Right lobe of liver (tissue), 6 donors: ENCODE measurements at regions not wholly inside any gene's neighbourhood (a gene's known extent, or its start where the extent isn't known, plus 50 kb on each side); places are given as distances from the start of the nearest gene placed in this dataset.

Experiments
- ATAC-seq, 4 donors: fragments of 200-7000 bp; cut with Tn5 transposase; one replicate each; pipeline ENCODE4 v1.9.1; 2020; ENCODE audit warnings: mild to moderate bottlenecking in 4 of 4, moderate library complexity in 4 of 4
- DNase-seq, 3 donors: peaks; one replicate each; pipeline ENCODE4 v3.0.0-alpha.2; 2020
- H3K27ac ChIP-seq, 3 donors: fragments of 200-600 bp; one replicate each; pipeline ENCODE4 v1.8.0; 2022
- H3K27me3 ChIP-seq, 2 donors: fragments of 200-600 bp; one replicate each; pipeline ENCODE4 v1.8.0; 2022
- H3K36me3 ChIP-seq, 4 donors: fragments of 200-600 bp; sonication (generic) in 1 of 4; one replicate each; pipeline versions ENCODE4 v1.5.1 to v1.8.0; 2017 to 2022; ENCODE audit warnings: control low read depth in 1 of 4
- H3K4me1 ChIP-seq, 4 donors: fragments of 200-600 bp; sonication (generic) in 1 of 4; one replicate each; pipeline versions ENCODE4 v1.5.1 to v1.8.0; 2017 to 2022; ENCODE audit warnings: control low read depth in 1 of 4
- H3K4me3 ChIP-seq, 3 donors: fragments of 200-600 bp; one replicate each; pipeline ENCODE4 v1.8.0; 2022
- H3K9me3 ChIP-seq, 4 donors: fragments of 200-600 bp; sonication (generic) in 1 of 4; one replicate each; pipeline versions ENCODE4 v1.5.1 to v1.8.0; 2017 to 2022; ENCODE audit warnings: control low read depth in 1 of 4
- CTCF ChIP-seq, 4 donors: fragments of 200-600 bp in 3 of 4; fragments of 450-650 bp in 1 of 4; IDR thresholded peaks; one replicate each; pipeline versions ENCODE4 v1.5.1 to v1.8.0; 2016 to 2022; ENCODE audit warnings: antibody characterized with exemption in 4 of 4, mild to moderate bottlenecking in 2 of 4
- POLR2A ChIP-seq: fragments of 450-650 bp; IDR thresholded peaks from one replicate; pipeline ENCODE4 v1.6.1; 2017; ENCODE audit warnings: antibody characterized with exemption, mild to moderate bottlenecking
- WGBS: methylation state at CpG from one replicate; pipeline ENCODE4 v1.1.6; 2018; ENCODE audit warnings: low coverage, low lambda C conversion rate; ENCODE audit not compliant: insufficient coverage; ENCODE audit errors: missing lambda C conversion rate; 5-methylcytosine and 5-hydroxymethylcytosine counted together
- intact Hi-C, 2 donors: fragments of 100-400 bp; cut with DNase I; formaldehyde crosslinking; loops; one replicate each; pipeline versions ENCODE4 v1.11.2 to v1.14.1; 2022
- donor health status: DM: no; HTN: yes; CAD: no.
- donor health status: DM: no; HTN: no; CAD: no.
- donor health status: DM: no; HTN: no; CAD: no.
- donor health status: DM: no; HTN: yes; CAD: no.
- donor health status: DM: no; HTN: yes; CAD: no.

GRCh38 chr10:63683223-63683622, 162.0 kb downstream of the REEP3 start:
- Histone ChIP-seq H3K4me1 (no peaks in the 10 kb centered on the region), H3K27me3 (no peaks in the 10 kb centered on the region), H3K36me3 (no peaks in the 10 kb centered on the region), H3K4me3 (no peak overlapping the region), H3K9me3 (no peaks in the 10 kb centered on the region), H3K27ac (no peak overlapping the region)
- TF ChIP-seq POLR2A, result no peak
- TF ChIP-seq CTCF (IDR thresholded peaks at IDR 0.05), result no peak
- intact Hi-C loops, result no loop called here
- WGBS, result 56% methylated on average over 3 of the region's 3 CpGs
- DNase-seq (no peak), ATAC-seq (no peak)

- no peak for TF ChIP-seq CTCF (IDR thresholded peaks at IDR 0.05)
- TF ChIP-seq POLR2A, result no peak
- 91% methylated on average over 7 of the region's 9 CpGs for WGBS
- Histone ChIP-seq H3K27ac (no peak overlapping the region), H3K36me3 (no peaks in the 10 kb centered on the region), H3K27me3 (no peaks in the 10 kb centered on the region), H3K9me3 (no peaks in the 10 kb centered on the region), H3K4me1 (no peaks in the 10 kb centered on the region), H3K4me3 (no peak overlapping the region)
- intact Hi-C loops, result no loop called here
- no peak for DNase-seq
- ATAC-seq, result no peak
Measured at GRCh38 chr10:63683686-63684085, 162.5 kb downstream of the REEP3 start.

- Histone ChIP-seq H3K4me1 (no peaks in the 10 kb centered on the region), H3K27me3 (no peaks in the 10 kb centered on the region), H3K4me3 (no peak overlapping the region), H3K27ac (no peak overlapping the region), H3K9me3 (no peaks in the 10 kb centered on the region), H3K36me3 (no peaks in the 10 kb centered on the region)
- 80% methylated on average over 6 of the region's 6 CpGs for WGBS
- no peak for TF ChIP-seq CTCF (IDR thresholded peaks at IDR 0.05)
- TF ChIP-seq POLR2A, result no peak
- intact Hi-C loops, result no loop called here
- no peak for DNase-seq
- no peak for ATAC-seq
Measured at GRCh38 chr10:63684257-63684936, 163.2 kb downstream of the REEP3 start.

- Histone ChIP-seq H3K36me3 (no peaks in the 10 kb centered on the region), H3K27ac (no peak overlapping the region), H3K4me3 (no peak overlapping the region), H3K27me3 (no peaks in the 10 kb centered on the region), H3K9me3 (no peaks in the 10 kb centered on the region), H3K4me1 (peaks cover 0 to 9% (median 0%) of the 10 kb centered on the region in 4 donors)
- intact Hi-C loops, result no loop called here
- no peak for DNase-seq
- TF ChIP-seq CTCF (IDR thresholded peaks at IDR 0.05), result no peak
- no peak for TF ChIP-seq POLR2A
- ATAC-seq, result no peak
Measured at GRCh38 chr10:63689768-63690167, 168.6 kb downstream of the REEP3 start.
